ENCODE measurements at regions not wholly inside any gene's neighbourhood (a gene's known extent, or its start where the extent isn't known, plus 50 kb on each side); places are given as distances from the start of the nearest gene placed in this dataset.

- no peaks in the 10 kb centered on the region for H3K9me3 ChIP-seq (ENCODE audit: insufficient read depth, low read depth, low read length)
- H3K9ac ChIP-seq (ENCODE audit: low read length), result no peak overlapping the region
- Mint-ChIP-seq H3K4me3 (ENCODE audit: unreplicated experiment) (no peak overlapping the region), H3K27me3 (ENCODE audit: low read depth, unreplicated experiment) (no peaks in the 10 kb centered on the region), H3K27ac (ENCODE audit: unreplicated experiment) (no peak overlapping the region), H3K36me3 (ENCODE audit: low read depth, unreplicated experiment) (no peaks in the 10 kb centered on the region), H3K4me1 (ENCODE audit: low read depth, unreplicated experiment) (peaks cover 4% of the 10 kb centered on the region), H3K9me3 (ENCODE audit: unreplicated experiment) (no peaks in the 10 kb centered on the region)
- H3K79me2 ChIP-seq (ENCODE audit: insufficient read depth, low read length), result no peaks in the 10 kb centered on the region
- H3K4me1 ChIP-seq (ENCODE audit: insufficient read depth, low read length), result peaks cover 7% of the 10 kb centered on the region
- no peaks in the 10 kb centered on the region for H3K36me3 ChIP-seq (ENCODE audit: insufficient read depth, low read length)
- peak; percentile 64 for FAIRE-seq
- H4K20me1 ChIP-seq (ENCODE audit: insufficient read depth, low read length), result no peaks in the 10 kb centered on the region
- no peak for TF ChIP-seq EZH2 (IDR thresholded peaks at IDR 0.05; ENCODE audit: insufficient read depth, low read length)
- no peak for TF ChIP-seq CTCF (IDR thresholded peaks at IDR 0.05; ENCODE audit: insufficient read depth, low read depth, low read length)
- no peak overlapping the region for H2AFZ ChIP-seq (ENCODE audit: low read depth, low read length)
- no peaks in the 10 kb centered on the region for H3K27me3 ChIP-seq (ENCODE audit: insufficient read depth, low read length)
- H3K4me2 ChIP-seq (ENCODE audit: low read length), result peak overlapping the region; percentile 49
- peak; percentile 53 for DNase-seq (ENCODE audit: low read depth)
- H3K27ac ChIP-seq (ENCODE audit: low read depth, low read length), result no peak overlapping the region
- no peak overlapping the region for H3K4me3 ChIP-seq (ENCODE audit: insufficient read depth, low read depth, low read length)
Observed at GRCh38 chr7:116340201-116340847, 130.0 kb downstream of the TES start.

GRCh38 chr7:116340943-116341907 lies 130.9 kb downstream of the TES start:
- H3K9me3 Mint-ChIP-seq (ENCODE audit: unreplicated experiment), result no peaks in the 10 kb centered on the region
- Histone ChIP-seq H3K4me2 (ENCODE audit: low read length) (no peak overlapping the region), H3K27me3 (ENCODE audit: insufficient read depth, low read length) (no peaks in the 10 kb centered on the region), H2AFZ (ENCODE audit: low read depth, low read length) (no peak overlapping the region), H4K20me1 (ENCODE audit: insufficient read depth, low read length) (no peaks in the 10 kb centered on the region), H3K9ac (ENCODE audit: low read length) (no peak overlapping the region), H3K27ac (ENCODE audit: low read depth, low read length) (no peak overlapping the region), H3K79me2 (ENCODE audit: insufficient read depth, low read length) (no peaks in the 10 kb centered on the region), H3K4me1 (ENCODE audit: insufficient read depth, low read length) (peaks cover 7% of the 10 kb centered on the region), H3K36me3 (ENCODE audit: insufficient read depth, low read length) (no peaks in the 10 kb centered on the region), H3K4me3 (ENCODE audit: insufficient read depth, low read depth, low read length) (no peak overlapping the region), H3K9me3 (ENCODE audit: insufficient read depth, low read depth, low read length) (no peaks in the 10 kb centered on the region)
- H3K4me1 Mint-ChIP-seq (ENCODE audit: low read depth, unreplicated experiment), result peaks cover 4% of the 10 kb centered on the region
- no peak overlapping the region for H3K27ac Mint-ChIP-seq (ENCODE audit: unreplicated experiment)
- no peak overlapping the region for H3K4me3 Mint-ChIP-seq (ENCODE audit: unreplicated experiment)
- FAIRE-seq (no peak), DNase-seq (ENCODE audit: low read depth) (no peak)
- H3K27me3 Mint-ChIP-seq (ENCODE audit: low read depth, unreplicated experiment), result no peaks in the 10 kb centered on the region
- no peaks in the 10 kb centered on the region for H3K36me3 Mint-ChIP-seq (ENCODE audit: low read depth, unreplicated experiment)
- TF ChIP-seq EZH2 (IDR thresholded peaks at IDR 0.05; ENCODE audit: insufficient read depth, low read length) (no peak), CTCF (IDR thresholded peaks at IDR 0.05; ENCODE audit: insufficient read depth, low read depth, low read length) (no peak)
